ENCODE measurements at regions not wholly inside any gene's neighbourhood (a gene's known extent, or its start where the extent isn't known, plus 50 kb on each side); places are given as distances from the start of the nearest gene placed in this dataset.

DNA sequence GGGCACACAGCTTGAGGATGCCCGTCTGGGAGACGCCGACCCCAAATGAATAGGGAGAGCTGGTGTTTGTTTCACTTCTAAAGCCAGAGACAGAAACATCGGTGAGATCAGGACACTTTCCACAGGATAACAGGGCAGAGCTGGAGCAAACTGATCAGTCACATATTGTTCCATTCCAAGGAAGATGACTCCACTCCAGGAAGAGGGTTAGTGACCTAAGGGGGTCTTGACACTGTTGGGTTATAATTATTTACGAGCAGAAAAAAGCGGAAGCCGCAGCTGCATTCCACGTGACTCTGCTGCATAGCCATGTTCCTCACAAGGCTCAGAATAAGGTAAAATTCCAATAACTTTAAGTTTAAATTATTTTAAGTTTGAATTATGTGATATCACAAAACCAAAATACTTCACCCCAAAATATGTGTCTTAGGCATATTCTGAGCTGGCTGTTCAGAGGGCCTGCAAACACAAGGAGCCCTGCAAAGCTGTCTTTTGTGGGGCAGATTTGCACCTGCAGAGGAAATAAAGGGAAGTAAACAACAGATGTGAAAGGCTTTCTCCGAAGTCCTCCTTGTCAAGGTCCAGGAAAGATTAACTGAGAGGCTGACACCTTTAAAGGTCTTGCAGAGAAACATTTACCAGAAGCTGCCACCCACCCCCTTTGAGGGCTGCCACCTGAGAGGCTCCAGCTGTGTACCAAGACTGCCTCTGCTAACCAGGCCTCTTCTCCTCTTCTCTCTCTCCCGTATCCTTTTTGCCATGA, 819.2 kb downstream of the UQCRFS1 start:
- no peak for TF ChIP-seq YY1 (IDR thresholded peaks at IDR 0.05; ENCODE audit: insufficient read depth, insufficient read length)
- no peak for TF ChIP-seq ZNF274 (IDR thresholded peaks at IDR 0.05; ENCODE audit: low read depth, low read length)
- no peak for TF ChIP-seq SUZ12 (IDR thresholded peaks at IDR 0.05; ENCODE audit: extremely low read depth, insufficient read depth, insufficient read length)

All from NT2/D1 (cell line).